SK-N-SH (cell line): ENCODE measurements at regions not wholly inside any gene's neighbourhood (a gene's known extent, or its start where the extent isn't known, plus 50 kb on each side); places are given as distances from the start of the nearest gene placed in this dataset.
"Not testable (repeated sequence)": the region's sequence is repeated elsewhere in the genome, so short reads cannot be mapped to it uniquely, and the experiment has no call there.

Experiments used
- CTCF ChIA-PET: fragments of 300-600, 350-600 bp; formaldehyde crosslinking; extraction: SDS; loops from one replicate; lab custom pipeline; 2021; lab: Yijun Ruan, JAX
- POLR2A ChIA-PET: fragments of 350-600 bp; sonication (Branson Sonifier 250); formaldehyde crosslinking; extraction: SDS; loops from one replicate; lab custom pipeline; 2020; ENCODE audit warnings: antibody characterized with exemption, inconsistent platforms; lab: Yijun Ruan, JAX
- DNase-seq: peaks from one replicate; pipeline ENCODE4 v3.0.0; 2012
- H2AFZ ChIP-seq: fragments of 200-600 bp; sonication (generic); 2 replicates; pipeline ENCODE4 v1.8.1; 2016; ENCODE audit warnings: antibody characterized with exemption, mild to moderate bottlenecking, low read depth
- H3F3A ChIP-seq: fragments of 200-600 bp; sonication (generic); replicated peaks from 2 replicates; pipeline ENCODE3; 2016; ENCODE audit warnings: antibody characterized with exemption, mild to moderate bottlenecking; ENCODE audit not compliant: insufficient read depth
- H3K27ac ChIP-seq, 2 experiments: fragments of 200-500 bp in 1 of 2; fragments of 200-600 bp in 1 of 2; sonication (Bioruptor generic) in 1 of 2; sonication (generic), shearing (Covaris generic) in 1 of 2; 2 replicates each; pipeline versions ENCODE4 v1.5.1 to v1.6.1; 2014 to 2016; ENCODE audit warnings: low read depth in 2 of 2, inconsistent platforms in 1 of 2, low read length in 1 of 2, mild to moderate bottlenecking in 1 of 2, mixed read lengths in 1 of 2
- H3K27me3 ChIP-seq: fragments of 200-600 bp; sonication (generic), shearing (Covaris generic); 2 replicates; pipeline ENCODE4 v1.6.1; 2016; ENCODE audit warnings: mixed run types; ENCODE audit not compliant: insufficient read depth
- H3K36me3 ChIP-seq, 2 experiments: fragments of 200-500 bp in 1 of 2; fragments of 200-600 bp in 1 of 2; sonication (Bioruptor generic) in 1 of 2; sonication (generic) in 1 of 2; replicated peaks in 1 of 2; 2 replicates each; pipeline versions ENCODE3 to v1.5.1; 2014 to 2016; ENCODE audit warnings: low read length in 1 of 2, mild to moderate bottlenecking in 1 of 2; ENCODE audit not compliant: insufficient read depth in 2 of 2, control insufficient read depth in 1 of 2
- H3K4me1 ChIP-seq, 2 experiments: fragments of 200-500 bp in 1 of 2; fragments of 200-600 bp in 1 of 2; sonication (Bioruptor generic) in 1 of 2; sonication (generic), shearing (Covaris generic) in 1 of 2; 2 replicates each; pipeline versions ENCODE4 v1.5.1 to v1.6.1; 2014 to 2016; ENCODE audit warnings: low read depth in 1 of 2, low read length in 1 of 2, mixed run types in 1 of 2; ENCODE audit not compliant: insufficient read depth in 2 of 2, control insufficient read depth in 1 of 2
- H3K4me2 ChIP-seq: fragments of 200-600 bp; sonication (generic), shearing (Covaris generic); 2 replicates; pipeline ENCODE4 v1.6.1; 2017; ENCODE audit warnings: mixed run types
- H3K4me3 ChIP-seq, 2 experiments: fragments of 200-500 bp in 1 of 2; fragments of 200-600 bp in 1 of 2; sonication (Bioruptor generic) in 1 of 2; sonication (generic), shearing (Covaris generic) in 1 of 2; 2 replicates each; pipeline versions ENCODE4 v1.5.1 to v1.8.1; 2014 to 2016; ENCODE audit warnings: low read depth in 2 of 2, inconsistent platforms in 1 of 2, low read length in 1 of 2, mild to moderate bottlenecking in 1 of 2, mixed read lengths in 1 of 2, moderate library complexity in 1 of 2
- H3K79me2 ChIP-seq: fragments of 200-600 bp; sonication (generic); 2 replicates; pipeline ENCODE4 v1.8.1; 2017; ENCODE audit warnings: mild to moderate bottlenecking; ENCODE audit not compliant: insufficient read depth
- H3K9ac ChIP-seq: fragments of 200-600 bp; sonication (generic); 2 replicates; pipeline ENCODE4 v1.6.1; 2017; ENCODE audit warnings: mixed run types
- H3K9me2 ChIP-seq: fragments of 200-600 bp; sonication (generic); 2 replicates; pipeline ENCODE4 v1.6.1; 2017; ENCODE audit warnings: mixed run types
- H3K9me3 ChIP-seq: fragments of 200-600 bp; sonication (generic); 2 replicates; pipeline ENCODE4 v1.6.1; 2017; ENCODE audit warnings: mixed run types, mild to moderate bottlenecking, moderate library complexity
- H4K20me1 ChIP-seq: fragments of 200-600 bp; sonication (generic); 2 replicates; pipeline ENCODE4 v1.6.1; 2017; ENCODE audit warnings: mild to moderate bottlenecking, mixed run types; ENCODE audit not compliant: insufficient read depth
- WGBS: methylation state at CpG from one replicate; pipeline ENCODE4 v1.1.6; 2017; ENCODE audit warnings: low lambda C conversion rate; 5-methylcytosine and 5-hydroxymethylcytosine counted together

DNA sequence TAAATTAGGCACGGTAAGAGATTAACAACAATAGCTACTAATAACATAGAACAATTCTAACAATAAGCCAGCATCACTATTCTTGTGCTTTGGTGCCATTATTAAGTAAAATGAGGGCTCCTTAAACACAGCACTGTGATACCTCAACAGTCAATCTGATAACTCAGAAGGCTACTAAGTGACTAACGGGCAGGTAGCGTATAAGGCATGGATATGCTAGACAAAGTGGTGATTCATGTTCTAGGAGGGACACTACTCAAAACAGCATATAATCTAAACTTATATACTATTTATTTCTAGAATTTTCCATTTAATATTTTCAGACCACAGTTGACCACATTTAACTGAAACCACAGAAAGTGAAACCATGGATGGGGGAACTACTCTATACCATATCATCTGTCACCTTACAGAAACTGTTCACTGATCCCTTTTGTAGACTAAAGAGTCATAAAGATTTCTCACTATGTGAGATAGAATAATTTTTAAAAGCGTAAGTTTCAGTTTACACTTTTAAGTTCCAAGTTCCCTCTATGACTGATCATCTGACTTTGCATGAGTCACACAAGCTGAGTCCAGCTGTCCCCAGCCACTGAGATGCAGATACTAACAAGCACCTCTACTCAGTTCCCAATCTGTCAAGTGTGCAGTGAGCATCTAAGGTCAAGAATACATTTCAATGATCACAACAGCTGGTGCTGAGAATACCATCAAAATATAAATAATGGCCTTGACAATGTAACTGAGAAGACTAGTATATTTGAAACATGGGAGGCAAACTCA, 256.2 kb downstream of the SPATA31A1 start:
- no CpG with 5 or more reads among the region's 4 CpGs for WGBS
- H2AFZ ChIP-seq, DNase-seq, H4K20me1 ChIP-seq, H3F3A ChIP-seq, H3K9me3 ChIP-seq, H3K4me2 ChIP-seq, H3K36me3 ChIP-seq, H3K4me1 ChIP-seq, H3K4me3 ChIP-seq, H3K9me2 ChIP-seq, H3K79me2 ChIP-seq, H3K27ac ChIP-seq, CTCF ChIA-PET, H3K27me3 ChIP-seq, POLR2A ChIA-PET, H3K9ac ChIP-seq: not testable (repeated sequence)

DNA sequence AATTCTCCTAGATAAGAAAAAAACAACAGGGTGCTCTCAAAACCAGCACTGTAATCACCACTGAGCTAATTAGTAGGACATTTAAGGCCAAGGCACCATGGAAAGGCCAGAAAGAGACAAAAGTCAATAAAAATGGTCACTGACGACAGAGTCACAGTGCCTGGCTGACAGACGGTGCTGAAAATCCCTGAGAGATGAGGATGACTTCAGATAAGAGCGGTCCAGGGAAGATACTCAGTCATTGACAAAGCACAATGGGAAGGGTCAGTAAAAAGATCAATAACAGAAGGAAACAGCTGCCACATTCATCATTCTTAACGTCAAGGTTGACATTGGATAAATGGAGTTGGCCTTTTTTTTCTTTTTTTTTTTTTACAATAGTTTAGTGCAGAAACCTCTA, 261.0 kb downstream of the SPATA31A1 start:
- no CpG with 5 or more reads among the region's 4 CpGs for WGBS
- H3K4me3 ChIP-seq, H3K4me2 ChIP-seq, H3K9me2 ChIP-seq, H3K27me3 ChIP-seq, CTCF ChIA-PET, H2AFZ ChIP-seq, H3K27ac ChIP-seq, H3F3A ChIP-seq, DNase-seq, H3K9me3 ChIP-seq, POLR2A ChIA-PET, H3K4me1 ChIP-seq, H3K79me2 ChIP-seq, H3K36me3 ChIP-seq, H4K20me1 ChIP-seq, H3K9ac ChIP-seq: not testable (repeated sequence)

DNA sequence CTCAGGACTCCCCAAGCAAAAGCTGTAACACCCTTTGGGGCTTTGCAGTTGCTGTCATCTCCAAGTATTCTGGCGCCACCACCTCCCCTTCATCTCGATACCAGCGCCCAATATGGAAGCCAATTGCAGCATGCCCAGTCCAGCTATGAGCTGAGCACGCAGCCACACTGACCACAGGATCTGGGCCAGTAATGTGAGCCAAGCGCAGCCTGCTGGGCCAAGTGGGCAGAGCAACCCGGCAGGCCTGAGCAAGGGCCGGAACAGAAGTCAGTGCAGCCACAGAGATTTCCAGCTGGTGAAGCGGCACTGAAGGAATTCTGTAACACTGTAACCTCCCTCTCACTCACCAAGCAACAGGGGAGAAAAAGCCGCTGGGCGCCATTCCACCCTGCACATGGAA, 268.6 kb downstream of the SPATA31A1 start:
- H4K20me1 ChIP-seq, DNase-seq, H3K9me2 ChIP-seq, H3K27me3 ChIP-seq, H3K36me3 ChIP-seq, POLR2A ChIA-PET, CTCF ChIA-PET, H3K9ac ChIP-seq, H3K4me3 ChIP-seq, H3K9me3 ChIP-seq, H3K4me2 ChIP-seq, H3F3A ChIP-seq, H3K79me2 ChIP-seq, H3K27ac ChIP-seq, H3K4me1 ChIP-seq, H2AFZ ChIP-seq: not testable (repeated sequence)
- no CpG with 5 or more reads among the region's 10 CpGs for WGBS

DNA sequence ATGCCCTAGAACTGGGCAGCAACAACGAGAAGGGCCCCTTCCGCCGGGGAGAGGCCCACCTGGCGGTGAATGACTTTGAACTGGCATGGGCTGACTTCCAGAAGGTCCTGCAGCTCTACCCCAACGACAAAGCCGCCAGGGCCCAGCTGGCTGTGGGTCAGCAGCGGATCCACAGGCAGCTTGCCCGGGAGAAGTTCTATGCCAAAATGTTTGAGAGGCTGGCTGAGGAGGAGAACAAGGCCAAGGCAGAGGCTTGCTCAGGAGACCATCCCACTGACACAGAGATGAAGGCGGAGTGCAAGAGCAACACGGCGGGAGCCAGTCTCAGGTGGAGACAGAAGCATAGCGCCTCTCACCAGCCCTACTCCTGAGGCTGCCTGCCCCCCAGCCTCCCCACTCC, 276.6 kb downstream of the SPATA31A1 start:
- H3K79me2 ChIP-seq, DNase-seq, H3K4me3 ChIP-seq, H3K9me2 ChIP-seq, CTCF ChIA-PET, H3K9ac ChIP-seq, H3K36me3 ChIP-seq, H3F3A ChIP-seq, POLR2A ChIA-PET, H3K4me2 ChIP-seq, H3K4me1 ChIP-seq, H3K27ac ChIP-seq, H3K27me3 ChIP-seq, H3K9me3 ChIP-seq, H4K20me1 ChIP-seq, H2AFZ ChIP-seq: not testable (repeated sequence)
- 0% methylated on average over 1 of the region's 12 CpGs for WGBS

DNA sequence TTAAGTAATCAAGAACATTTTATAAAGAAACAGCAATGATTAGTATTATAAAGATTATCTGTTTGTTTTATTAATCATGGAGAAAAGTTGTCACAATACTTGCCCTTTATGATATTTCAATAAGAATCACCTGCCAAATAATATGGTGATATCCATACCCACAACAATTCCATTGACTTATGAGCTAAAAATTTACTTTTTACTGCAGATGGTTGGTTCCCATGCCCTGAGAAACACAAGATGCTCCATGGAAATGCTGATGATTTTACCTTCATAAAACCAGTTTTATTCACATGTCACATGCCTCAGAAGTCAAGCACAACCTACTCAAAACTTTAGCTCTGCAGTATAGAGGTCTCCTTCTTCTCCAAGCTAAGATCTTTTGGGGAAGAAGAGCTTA, 293.6 kb downstream of the SPATA31A1 start:
- POLR2A ChIA-PET, H3K9me2 ChIP-seq, H3K4me1 ChIP-seq, H3K27ac ChIP-seq, H3F3A ChIP-seq, DNase-seq, H3K79me2 ChIP-seq, H3K9ac ChIP-seq, H3K4me2 ChIP-seq, H4K20me1 ChIP-seq, H3K9me3 ChIP-seq, CTCF ChIA-PET, H3K27me3 ChIP-seq, H3K36me3 ChIP-seq, H3K4me3 ChIP-seq, H2AFZ ChIP-seq: not testable (repeated sequence)

DNA sequence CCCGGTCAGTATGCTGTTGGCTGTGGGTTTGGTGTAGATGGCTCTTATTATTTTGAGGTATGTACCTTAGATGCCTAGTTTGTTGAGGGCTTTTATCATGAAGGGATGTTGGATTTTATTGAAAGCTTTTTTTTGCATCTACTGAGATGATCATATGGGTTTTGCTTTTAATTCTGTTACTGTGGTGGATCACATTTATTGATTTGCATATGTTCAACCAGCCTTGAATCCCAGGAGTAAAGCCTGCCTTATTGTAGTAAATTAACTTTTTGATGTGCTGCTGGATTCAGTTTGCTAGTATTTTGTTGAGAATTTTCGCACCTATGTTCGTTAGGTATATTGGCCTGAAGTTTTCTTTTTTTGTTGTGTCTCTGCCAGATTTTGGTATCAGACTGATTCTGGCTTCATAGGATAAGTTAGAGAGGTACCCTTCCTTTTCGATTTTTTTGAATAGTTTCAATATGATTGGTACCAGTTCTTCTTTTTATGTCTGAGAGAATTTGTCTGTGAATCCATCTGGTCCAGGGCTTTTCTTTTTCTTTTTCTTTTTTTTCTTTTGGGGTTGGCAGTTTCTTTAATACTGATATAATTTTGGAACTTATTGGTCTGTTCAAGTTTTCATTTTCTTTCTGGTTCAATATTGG, 301.6 kb downstream of the SPATA31A1 start:
- CTCF ChIA-PET = not testable (repeated sequence)

More for the DNA sequence above, 301.6 kb downstream of the SPATA31A1 start:
- H3K79me2 ChIP-seq, POLR2A ChIA-PET, H3K9me2 ChIP-seq, H3K4me2 ChIP-seq, H2AFZ ChIP-seq, H3K9me3 ChIP-seq, H3K36me3 ChIP-seq, H3F3A ChIP-seq, DNase-seq, H3K4me1 ChIP-seq, H3K4me3 ChIP-seq, H3K27ac ChIP-seq, H3K27me3 ChIP-seq, H3K9ac ChIP-seq, H4K20me1 ChIP-seq: not testable (repeated sequence)
- no CpG with 5 or more reads among the region's 4 CpGs for WGBS
